K562 (cell line): ENCODE measurements at regions not wholly inside any gene's neighbourhood (a gene's known extent, or its start where the extent isn't known, plus 50 kb on each side); places are given as distances from the start of the nearest gene placed in this dataset.

Experiments
- ATAC-seq: fragments of 200-7000 bp; cut with Tn5 transposase; 3 replicates; pipeline ENCODE4 v1.9.1; 2020; ENCODE audit warnings: moderate library complexity
- BruUV-seq: library from RNA; stranded (reverse); fragments of 400-500 nt; replicated peaks from 2 replicates; lab custom pipeline; 2021; lab: Mats Ljungman, UMichigan
- CTCF ChIA-PET: fragments of 300-600 bp; formaldehyde crosslinking; extraction: SDS; loops from one replicate; lab custom pipeline; 2021; ENCODE audit warnings: low intra/inter-chr PET ratio; lab: Yijun Ruan, JAX
- POLR2A ChIA-PET: fragments of 300-600, 350-650 bp; sonication (Branson Sonifier 250); formaldehyde crosslinking; extraction: SDS; loops from one replicate; lab custom pipeline; 2021; ENCODE audit warnings: antibody characterized with exemption, inconsistent platforms; lab: Yijun Ruan, JAX
- DNase-seq, 4 experiments: peaks; one replicate each; pipeline versions ENCODE4 v3.0.0 to v3.0.0-alpha.2; 2011 to 2018; ENCODE audit warnings: low spot score in 3 of 4, mixed read lengths in 3 of 4; ENCODE audit errors: extremely low read depth in 1 of 4
- FAIRE-seq: peaks from 2 replicates; lab custom pipeline; 2011; peaks lifted over from hg19 to GRCh38; lab: Jason Lieb, UNC
- H2AFZ ChIP-seq: 2 replicates; pipeline ENCODE4 v1.6.0; 2011; ENCODE audit warnings: low read depth, low read length, control low read depth, inconsistent platforms
- H3K27ac ChIP-seq: fragments of 200-600 bp; 3 replicates; pipeline ENCODE4 v1.8.0; 2011; ENCODE audit warnings: low read depth, mild to moderate bottlenecking, control low read depth, inconsistent platforms, low read length, moderate library complexity, mixed read lengths; ENCODE audit errors: extremely low read depth
- H3K27me3 ChIP-seq, 2 experiments: fragments of 300-600 bp in 1 of 2; 2 replicates in 1 of 2; 3 replicates in 1 of 2; pipeline versions ENCODE4 v1.6.0 to v1.8.0; 2011; ENCODE audit warnings: inconsistent platforms in 2 of 2, low read length in 2 of 2, mild to moderate bottlenecking in 1 of 2, mixed read lengths in 1 of 2, moderate library complexity in 1 of 2; ENCODE audit not compliant: control insufficient read depth in 2 of 2, insufficient read depth in 2 of 2
- H3K36me3 ChIP-seq: fragments of 300-600 bp; 3 replicates; pipeline ENCODE4 v1.8.0; 2011; ENCODE audit warnings: mild to moderate bottlenecking, low read length, inconsistent platforms; ENCODE audit not compliant: control insufficient read depth, insufficient read depth
- H3K4me1 ChIP-seq, 2 experiments: fragments of 200-600 bp in 1 of 2; replicated peaks in 1 of 2; 2 replicates in 1 of 2; 3 replicates in 1 of 2; pipeline versions ENCODE4 v1.5.1 to v1.8.0; 2011; ENCODE audit warnings: inconsistent platforms in 2 of 2, low read length in 2 of 2, mild to moderate bottlenecking in 1 of 2, mixed read lengths in 1 of 2, moderate library complexity in 1 of 2; ENCODE audit not compliant: control insufficient read depth in 2 of 2, insufficient read depth in 2 of 2
- H3K4me2 ChIP-seq: 2 replicates; pipeline ENCODE4 v1.6.1; 2011; ENCODE audit warnings: low read length, control low read depth, inconsistent platforms, mixed read lengths; ENCODE audit not compliant: insufficient read depth
- H3K4me3 ChIP-seq: fragments of 200-600 bp; sonication (generic), shearing (Covaris generic); 2 replicates; pipeline ENCODE4 v1.5.1; 2016; ENCODE audit warnings: control low read depth, inconsistent platforms
- H3K79me2 ChIP-seq: fragments of 200-600 bp; 3 replicates; pipeline ENCODE4 v1.8.0; 2011; ENCODE audit warnings: low read length, inconsistent platforms; ENCODE audit not compliant: control insufficient read depth, insufficient read depth
- H3K9ac ChIP-seq, 2 experiments: 2 replicates each; pipeline versions ENCODE4 v1.6.0 to v1.6.1; 2011; ENCODE audit warnings: low read depth in 2 of 2, low read length in 2 of 2, control low read depth in 1 of 2, inconsistent platforms in 1 of 2, mild to moderate bottlenecking in 1 of 2, mixed read lengths in 1 of 2; ENCODE audit not compliant: insufficient read depth in 1 of 2
- H3K9me1 ChIP-seq: one replicate; pipeline ENCODE4 v1.6.0; 2011; ENCODE audit warnings: inconsistent platforms, mild to moderate bottlenecking, low read length, moderate library complexity; ENCODE audit not compliant: control insufficient read depth, insufficient read depth
- H3K9me3 ChIP-seq: replicated peaks from 2 replicates; pipeline ENCODE4 v1.5.1; 2011; ENCODE audit warnings: low read depth, low read length, inconsistent platforms; ENCODE audit not compliant: control insufficient read depth, insufficient read depth
- H4K20me1 ChIP-seq: replicated peaks from 2 replicates; pipeline ENCODE4 v1.6.1; 2011; ENCODE audit warnings: low read length, inconsistent platforms, mixed read lengths; ENCODE audit not compliant: control insufficient read depth, insufficient read depth
- CTBP1 ChIP-seq: fragments of 450-650 bp; IDR thresholded peaks from 2 replicates; pipeline ENCODE4 v1.6.1; 2016; ENCODE audit warnings: borderline replicate concordance
- EHMT2 ChIP-seq: fragments of 450-650 bp; IDR thresholded peaks from 2 replicates; pipeline ENCODE4 v1.6.1; 2018; ENCODE audit warnings: antibody characterized with exemption
- EP300 ChIP-seq: IDR thresholded peaks from 2 replicates; pipeline ENCODE4 v1.6.1; 2012; ENCODE audit warnings: low read length, improper control_type of control experiment
- ETS2 ChIP-seq: IDR thresholded peaks from 2 replicates; pipeline ENCODE4 v1.6.1; 2016; ENCODE audit warnings: borderline replicate concordance, missing genetic modification characterization, mild to moderate bottlenecking, moderate library complexity, missing compliant biosample characterization; ENCODE audit not compliant: poor library complexity, severe bottlenecking
- HLTF ChIP-seq: fragments of 450-650 bp; IDR thresholded peaks from 2 replicates; pipeline ENCODE4 v1.6.1; 2016
- JUN ChIP-seq, 2 experiments: sonication (generic) in 1 of 2; formaldehyde crosslinking in 1 of 2; IDR thresholded peaks; 2 replicates each; pipeline versions ENCODE4 v1.6.1 to v1.8.0; 2012 to 2022; ENCODE audit warnings: borderline replicate concordance in 2 of 2, mild to moderate bottlenecking in 2 of 2, improper control_type of control experiment in 1 of 2, low read depth in 1 of 2, low read length in 1 of 2, missing genetic modification reagents in 1 of 2
- KDM2B ChIP-seq: fragments of 250-450 bp; sonication (Bioruptor Pico); IDR thresholded peaks from 2 replicates; pipeline ENCODE4 v1.8.0; 2021; ENCODE audit warnings: mild to moderate bottlenecking, moderate library complexity
- MEF2D ChIP-seq: conservative IDR thresholded peaks from 2 replicates; pipeline ENCODE4 v1.6.1; 2016; ENCODE audit warnings: low read depth, missing genetic modification characterization, missing compliant biosample characterization
- SRSF1 ChIP-seq: fragments of 200-400 bp; formaldehyde crosslinking; IDR thresholded peaks from 2 replicates; pipeline ENCODE4 v1.6.1; 2017; ENCODE audit warnings: mild to moderate bottlenecking, low read depth, low read length, moderate library complexity
- YBX1 ChIP-seq: fragments of 450-650 bp; IDR thresholded peaks from 2 replicates; pipeline ENCODE4 v1.7.1; 2016; ENCODE audit warnings: mild to moderate bottlenecking
- ZBTB1 ChIP-seq: sonication (generic); formaldehyde crosslinking; IDR thresholded peaks from 2 replicates; pipeline ENCODE4 v1.8.1; 2023; ENCODE audit warnings: missing genetic modification reagents, low read depth, mild to moderate bottlenecking, borderline replicate concordance
- ZBTB11 ChIP-seq, 3 experiments: fragments of 200-800 bp in 1 of 3; fragments of 250-450 bp in 1 of 3; fragments of 450-650 bp in 1 of 3; sonication (Bioruptor Pico) in 1 of 3; sonication (Bioruptor generic) in 1 of 3; formaldehyde crosslinking in 1 of 3; IDR thresholded peaks; 2 replicates each; pipeline versions ENCODE4 v1.6.1 to v1.8.0; 2016 to 2022; ENCODE audit warnings: mild to moderate bottlenecking in 2 of 3, missing genetic modification characterization in 2 of 3, missing compliant biosample characterization in 1 of 3, moderate library complexity in 1 of 3
- ZNF184 ChIP-seq: sonication (generic); formaldehyde crosslinking; IDR thresholded peaks from 2 replicates; pipeline ENCODE4 v1.5.0; 2020; ENCODE audit warnings: missing genetic modification reagents
- ZNF277 ChIP-seq: fragments of 250-450 bp; sonication (Bioruptor Pico); IDR thresholded peaks from 2 replicates; pipeline ENCODE4 v1.8.0; 2022; ENCODE audit warnings: inconsistent platforms, mild to moderate bottlenecking, moderate library complexity, borderline replicate concordance
- ZNF408 ChIP-seq: fragments of 250-450 bp; sonication (Bioruptor Pico); IDR thresholded peaks from 2 replicates; pipeline ENCODE4 v1.4.0; 2020; ENCODE audit warnings: low read depth, mild to moderate bottlenecking, moderate library complexity
- ZNF584 ChIP-seq: fragments of 200-800 bp; sonication (Bioruptor generic); IDR thresholded peaks from 2 replicates; pipeline ENCODE4 v1.6.1; 2016; ENCODE audit warnings: low read depth, mild to moderate bottlenecking, missing genetic modification characterization, missing compliant biosample characterization
- ZSCAN32 ChIP-seq: fragments of 450-650 bp; formaldehyde crosslinking; IDR thresholded peaks from 2 replicates; pipeline ENCODE4 v1.4.0; 2020; ENCODE audit warnings: mild to moderate bottlenecking, moderate library complexity
- WGBS: fragments of 100-300 bp; shearing (Covaris generic); methylation state at CpG from one replicate; pipeline ENCODE4 v1.1.6; 2016; ENCODE audit warnings: low coverage, mixed read lengths; ENCODE audit not compliant: insufficient coverage; ENCODE audit errors: missing lambda C conversion rate; 5-methylcytosine and 5-hydroxymethylcytosine counted together
- in situ Hi-C: fragments of 300-500 bp; cut with MboI; formaldehyde crosslinking; loops from 4 replicates; pipeline ENCODE4 v1.15.0; 2018; ENCODE audit warnings: inconsistent platforms, mixed read lengths
- intact Hi-C: fragments of 100-400 bp; cut with micrococcal nuclease; formaldehyde crosslinking; loops from 2 replicates; pipeline ENCODE4 v1.14.2; 2022

- Histone ChIP-seq H3K27me3 (peaks cover 0 to 7% of the 10 kb centered on the region in 2 experiments; a peak in 3 of 5 replicates), H3K27ac (no peak overlapping the region), H4K20me1 (no peaks in the 10 kb centered on the region), H2AFZ (no peak overlapping the region), H3K9me1 (no peaks in the 10 kb centered on the region), H3K9me3 (no peaks in the 10 kb centered on the region), H3K4me1 (no peaks in the 10 kb centered on the region), H3K79me2 (no peaks in the 10 kb centered on the region), H3K4me3 (no peak overlapping the region), H3K9ac (no peak overlapping the region), H3K4me2 (no peak overlapping the region), H3K36me3 (no peaks in the 10 kb centered on the region)
- ATAC-seq (no peak), DNase-seq (no peak), FAIRE-seq (no peak)
- ChIA-PET CTCF (no interaction called here), POLR2A (no interaction called here)
- intact Hi-C loops (no loop called here), in situ Hi-C loops (no loop called here)
- 0% methylated on average over 1 of the region's 1 CpG for WGBS
- BruUV-seq = no TSS peak
- TF ChIP-seq EHMT2 (no peak), CTBP1 (no peak), ZBTB1 (no peak), ZNF277 (no peak), ZNF408 (CRISPR knock-in tag) (no peak), ZSCAN32 (CRISPR knock-in tag) (no peak), YBX1 (no peak), EP300 (no peak), KDM2B (CRISPR knock-in tag) (no peak), ETS2 (no peak), ZBTB11 (CRISPR knock-in tag; IDR thresholded peaks at IDR 0.05) (no peak), HLTF (no peak), MEF2D (tag) (no peak), ZNF584 (CRISPR knock-in tag) (no peak), ZNF184 (CRISPR knock-in tag) (no peak), SRSF1 (no peak), JUN (IDR thresholded peaks at IDR 0.05; ENCODE audit: borderline replicate concordance, low read depth, low read length) (no peak), JUN (CRISPR knock-in tag; IDR thresholded peaks at IDR 0.05; ENCODE audit: borderline replicate concordance) (no peak)
These were observed 117.6 kb upstream of the UST start for GRCh38 chr6:148629181-148629580.
